GM19035 (cell line): ENCODE measurements at regions not wholly inside any gene's neighbourhood (a gene's known extent, or its start where the extent isn't known, plus 50 kb on each side); places are given as distances from the start of the nearest gene placed in this dataset.
A peak's percentile ranks its signal among the peaks of the same experiment; 100 is the strongest.

ENCODE experiments used
- ATAC-seq: cut with Tn5 transposase; IDR thresholded peaks from one replicate; pipeline ENCODE4 v1.9.1; 2021; ENCODE audit not compliant: unreplicated experiment

GRCh38 chr13:74084375-74084935 is 49.7 kb downstream of the KLF12 start:
- no peak for ATAC-seq

GRCh38 chr13:74082741-74083160 is 51.5 kb downstream of the KLF12 start:
- no peak for ATAC-seq

GRCh38 chr13:74080762-74081161 is 53.4 kb downstream of the KLF12 start:
- ATAC-seq, result no peak

- ATAC-seq, result no peak
These were observed 56.4 kb downstream of the KLF12 start for GRCh38 chr13:74077792-74078191.

GRCh38 chr13:74077375-74077774 is 56.8 kb downstream of the KLF12 start:
- ATAC-seq, result no peak

GRCh38 chr13:74074723-74075122 is 59.5 kb downstream of the KLF12 start:
- no peak for ATAC-seq

- no peak for ATAC-seq
These were observed 60.9 kb downstream of the KLF12 start for GRCh38 chr13:74073274-74073673.

- ATAC-seq, result peak; percentile 19
These were observed 63.7 kb downstream of the KLF12 start for GRCh38 chr13:74070513-74070912.

- ATAC-seq, result peak; percentile 62
These were observed 64.1 kb downstream of the KLF12 start for GRCh38 chr13:74070065-74070464.

GRCh38 chr13:74068471-74068870 is 65.7 kb downstream of the KLF12 start:
- ATAC-seq, result no peak

- no peak for ATAC-seq
These were observed 66.4 kb downstream of the KLF12 start for GRCh38 chr13:74067818-74068217.

- ATAC-seq, result no peak
These were observed 67.3 kb downstream of the KLF12 start for GRCh38 chr13:74066937-74067336.

- no peak for ATAC-seq
These were observed 69.3 kb downstream of the KLF12 start for GRCh38 chr13:74064805-74065312.

- ATAC-seq, result no peak
These were observed 70.6 kb downstream of the KLF12 start for GRCh38 chr13:74063533-74064100.

- peak; percentile 72 for ATAC-seq
These were observed 71.3 kb downstream of the KLF12 start for GRCh38 chr13:74062933-74063332.

- peak; percentile 78 for ATAC-seq
These were observed 72.1 kb downstream of the KLF12 start for GRCh38 chr13:74061926-74062595.

- ATAC-seq, result no peak
These were observed 77.2 kb downstream of the KLF12 start for GRCh38 chr13:74056801-74057542.

GRCh38 chr13:74052402-74052928 is 81.7 kb downstream of the KLF12 start:
- ATAC-seq, result no peak

- ATAC-seq, result no peak
These were observed 85.4 kb downstream of the KLF12 start for GRCh38 chr13:74048756-74049155.

GRCh38 chr13:74047931-74048600 is 86.1 kb downstream of the KLF12 start:
- ATAC-seq, result no peak

GRCh38 chr13:74046431-74046830 is 87.8 kb downstream of the KLF12 start:
- no peak for ATAC-seq
